Kidney (tissue), 13 donors: ENCODE measurements at regions not wholly inside any gene's neighbourhood (a gene's known extent, or its start where the extent isn't known, plus 50 kb on each side); places are given as distances from the start of the nearest gene placed in this dataset.

ENCODE experiments used
- DNase-seq, 5 donors: peaks; one replicate each; pipeline ENCODE4 v3.0.0-alpha.2; 2013 to 2020
- FAIRE-seq: peaks from 2 replicates; lab custom pipeline; 2012; peaks lifted over from hg19 to GRCh38; lab: Jason Lieb, UNC
- H3K27ac ChIP-seq, 2 donors: one replicate each; pipeline ENCODE4 v1.7.0; 2013; ENCODE audit warnings: low read depth in 2 of 2, low read length in 2 of 2, inconsistent platforms in 1 of 2
- H3K27me3 ChIP-seq: one replicate; pipeline ENCODE4 v1.7.1; 2013; ENCODE audit warnings: low read length, inconsistent platforms; ENCODE audit not compliant: control insufficient read depth, insufficient read depth
- H3K36me3 ChIP-seq, 3 donors: one replicate each; pipeline versions ENCODE4 v1.7.0 to v1.7.1; 2013; ENCODE audit warnings: low read length in 3 of 3, control low read depth in 1 of 3, inconsistent platforms in 1 of 3; ENCODE audit not compliant: insufficient read depth in 3 of 3, control insufficient read depth in 2 of 3
- H3K4me1 ChIP-seq, 3 donors: one replicate each; pipeline versions ENCODE4 v1.7.0 to v1.7.1; 2013; ENCODE audit warnings: low read length in 3 of 3, inconsistent platforms in 1 of 3, low read depth in 1 of 3; ENCODE audit not compliant: control insufficient read depth in 2 of 3, insufficient read depth in 2 of 3
- H3K4me3 ChIP-seq, 3 donors: one replicate each; pipeline versions ENCODE4 v1.7.0 to v1.8.1; 2013; ENCODE audit warnings: low read length in 3 of 3, control low read depth in 1 of 3, inconsistent platforms in 1 of 3
- H3K9ac ChIP-seq, 3 donors: one replicate each; pipeline versions ENCODE4 v1.7.0 to v1.7.1; 2013; ENCODE audit warnings: low read length in 3 of 3, control low read depth in 1 of 3, inconsistent platforms in 1 of 3
- H3K9me3 ChIP-seq, 3 donors: one replicate each; pipeline versions ENCODE4 v1.7.0 to v1.7.1; 2013; ENCODE audit warnings: low read length in 3 of 3, control low read depth in 1 of 3, inconsistent platforms in 1 of 3; ENCODE audit not compliant: control insufficient read depth in 2 of 3, insufficient read depth in 1 of 3
- CTCF ChIP-seq: IDR thresholded peaks from 3 replicates; pipeline ENCODE4 v1.5.1; 2012; ENCODE audit warnings: mild to moderate bottlenecking, moderate library complexity, borderline replicate concordance; ENCODE audit not compliant: insufficient read depth; ENCODE audit errors: extremely low read depth
- intact Hi-C: fragments of 100-400 bp; cut with DNase I; formaldehyde crosslinking; loops from one replicate; pipeline ENCODE4 v1.11.1; 2022
- donor health status: control.
- donor health status: control.
- donor health status: control.
- donor health status: control.
- donor health status: control.
- donor health status: DM: yes; HTN: yes; CAD: no.
- donor health status: Normal renal cell carcinoma (clear cell type).

DNA sequence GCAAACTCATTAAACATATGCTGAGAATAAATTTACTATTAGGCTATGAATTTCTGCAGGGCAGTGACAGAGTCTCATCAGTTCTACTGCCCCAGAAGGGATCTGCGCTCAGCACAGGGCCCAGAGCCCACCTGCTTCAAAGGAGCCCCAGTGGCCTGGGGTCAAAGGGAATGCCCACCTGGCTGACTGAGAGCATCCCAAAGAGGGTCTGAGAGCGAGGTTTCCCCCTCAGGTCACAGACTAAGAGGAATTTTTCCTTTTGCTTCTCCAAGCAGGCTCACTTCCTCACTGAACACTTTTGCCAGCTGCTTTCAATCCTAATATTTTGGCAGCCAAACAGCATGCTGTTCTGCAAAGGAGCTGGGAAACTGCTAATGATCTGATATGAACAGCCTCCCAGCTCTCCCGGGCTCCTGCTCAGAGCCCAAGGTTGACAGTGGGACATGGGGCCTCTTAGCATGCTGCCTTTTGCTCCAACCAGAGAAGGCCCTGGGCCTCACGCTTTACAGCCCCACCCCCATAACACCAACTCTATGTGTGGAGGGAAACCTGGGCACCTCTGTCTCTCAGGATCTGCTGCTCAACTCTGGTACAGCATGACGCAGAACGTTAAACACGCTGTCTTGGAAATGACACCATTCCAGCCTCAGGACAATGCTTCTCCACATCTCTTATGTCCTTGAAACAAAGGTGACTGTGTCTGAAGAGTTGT lies 70.7 kb upstream of the SYT6 start:
- FAIRE-seq: no peak
- TF ChIP-seq CTCF: no peak
- H3K27ac ChIP-seq: no peak overlapping the region
- DNase-seq: peak in 3 of 5 donors; percentile 30 to 87 (median 62)
- intact Hi-C loops: no loop called here
- no peak overlapping the region for H3K4me3 ChIP-seq
- H3K9ac ChIP-seq: no peak overlapping the region
- H3K36me3 ChIP-seq: no peaks in the 10 kb centered on the region
- H3K9me3 ChIP-seq: no peaks in the 10 kb centered on the region
- H3K4me1 ChIP-seq: peaks cover 0 to 2% (median 0%) of the 10 kb centered on the region in 3 donors
- H3K27me3 ChIP-seq: no peaks in the 10 kb centered on the region

- intact Hi-C loops: no loop called here
- Histone ChIP-seq H3K9me3 (no peaks in the 10 kb centered on the region), H3K27ac (no peak overlapping the region), H3K4me3 (no peak overlapping the region), H3K27me3 (no peaks in the 10 kb centered on the region), H3K4me1 (peaks cover 0 to 6% (median 4%) of the 10 kb centered on the region in 3 donors), H3K9ac (no peak overlapping the region), H3K36me3 (no peaks in the 10 kb centered on the region)
- TF ChIP-seq CTCF: no peak
- DNase-seq: no peak
- no peak for FAIRE-seq
Observed at GRCh38 chr1:114222920-114223319, 69.3 kb upstream of the SYT6 start.

DNA sequence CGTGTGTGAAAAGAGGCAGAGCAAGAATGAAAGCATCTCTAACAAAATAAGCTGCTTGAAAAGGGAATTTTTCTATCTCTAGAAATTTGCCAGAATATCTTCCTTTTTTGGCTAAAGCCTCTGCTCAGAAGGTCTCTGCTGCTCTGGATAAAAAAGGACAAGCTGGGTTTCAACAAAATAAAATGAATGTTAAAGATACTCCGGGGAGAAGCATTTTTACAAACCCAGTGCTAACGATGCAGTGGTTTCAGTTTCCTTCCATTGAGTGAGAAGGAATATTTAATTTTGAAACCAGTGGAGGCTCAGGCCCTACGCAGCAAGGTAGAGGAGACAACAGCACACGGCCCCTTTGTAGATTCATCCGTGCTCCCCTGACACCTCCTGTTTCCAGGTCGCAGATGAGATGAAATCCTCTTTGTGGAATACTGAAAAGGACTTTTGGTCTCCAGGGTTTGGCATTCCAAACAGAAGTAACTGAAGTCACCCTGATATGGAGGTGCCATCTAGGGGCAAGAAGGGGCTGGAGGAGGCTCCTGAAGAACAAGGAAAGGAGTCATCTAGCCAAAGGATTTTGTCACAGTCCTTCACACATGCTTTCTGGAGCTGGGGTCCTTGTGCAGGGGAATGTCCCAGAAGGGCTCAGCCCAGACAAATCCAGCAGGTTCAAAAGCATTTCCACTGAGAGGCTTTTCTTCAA lies 65.7 kb upstream of the SYT6 start:
- no peaks in the 10 kb centered on the region for H3K9me3 ChIP-seq
- H3K27me3 ChIP-seq: no peaks in the 10 kb centered on the region
- H3K36me3 ChIP-seq: no peaks in the 10 kb centered on the region
- no peak overlapping the region for H3K4me3 ChIP-seq
- H3K4me1 ChIP-seq: peaks cover 0 to 4% (median 4%) of the 10 kb centered on the region in 3 donors
- H3K27ac ChIP-seq: no peak overlapping the region
- peak; percentile 12 for TF ChIP-seq CTCF
- intact Hi-C loops: no loop called here
- DNase-seq: peak in 1 of 5 donors; percentile 24
- no peak overlapping the region for H3K9ac ChIP-seq
- FAIRE-seq: no peak
